Spleen (tissue), 11 donors: ENCODE measurements at regions not wholly inside any gene's neighbourhood (a gene's known extent, or its start where the extent isn't known, plus 50 kb on each side); places are given as distances from the start of the nearest gene placed in this dataset.

ENCODE experiments used
- DNase-seq: peaks from one replicate; pipeline ENCODE4 v3.0.0-alpha.2; 2020
- H3K27ac ChIP-seq, 8 donors: fragments of 200-600 bp; sonication (generic) in 7 of 8; 1 replicate in 4 of 8; 2 replicates in 4 of 8; pipeline versions ENCODE4 v1.5.0 to v1.8.0; 2016 to 2021; ENCODE audit warnings: inconsistent platforms in 4 of 8, mild to moderate bottlenecking in 4 of 8, moderate library complexity in 1 of 8
- H3K27me3 ChIP-seq, 7 donors: fragments of 200-600 bp; sonication (generic) in 6 of 7; replicated peaks in 1 of 7; 1 replicate in 4 of 7; 2 replicates in 3 of 7; pipeline versions ENCODE4 v1.5.0 to v1.8.0; 2016 to 2021; ENCODE audit warnings: inconsistent platforms in 3 of 7, mild to moderate bottlenecking in 1 of 7
- H3K36me3 ChIP-seq, 6 donors: fragments of 200-600 bp; sonication (generic) in 5 of 6; 1 replicate in 4 of 6; 2 replicates in 2 of 6; pipeline versions ENCODE4 v1.5.0 to v1.8.0; 2016 to 2021; ENCODE audit warnings: inconsistent platforms in 2 of 6
- H3K4me1 ChIP-seq, 6 donors: fragments of 200-600 bp; sonication (generic) in 5 of 6; 1 replicate in 3 of 6; 2 replicates in 3 of 6; pipeline versions ENCODE4 v1.5.0 to v1.8.0; 2016 to 2021; ENCODE audit warnings: inconsistent platforms in 3 of 6
- H3K4me3 ChIP-seq, 8 donors: fragments of 200-600 bp; sonication (generic) in 7 of 8; 1 replicate in 4 of 8; 2 replicates in 4 of 8; pipeline versions ENCODE4 v1.5.0 to v1.8.0; 2016 to 2021; ENCODE audit warnings: inconsistent platforms in 4 of 8, mild to moderate bottlenecking in 4 of 8, moderate library complexity in 2 of 8
- H3K9me3 ChIP-seq, 8 donors: fragments of 200-600 bp; sonication (generic) in 7 of 8; 1 replicate in 4 of 8; 2 replicates in 4 of 8; pipeline versions ENCODE4 v1.5.0 to v1.8.0; 2016 to 2021; ENCODE audit warnings: inconsistent platforms in 4 of 8
- POLR2A ChIP-seq, 3 donors: fragments of 450-650 bp; IDR thresholded peaks; one replicate each; pipeline ENCODE4 v1.5.1; 2017; ENCODE audit warnings: antibody characterized with exemption in 3 of 3, mild to moderate bottlenecking in 1 of 3
- POLR2AphosphoS5 ChIP-seq, 3 donors: sonication (generic); formaldehyde crosslinking; IDR thresholded peaks; one replicate each; pipeline ENCODE4 v1.5.1; 2017; ENCODE audit warnings: antibody characterized with exemption in 3 of 3
- WGBS, 5 donors: extraction: QIAGEN DNeasy Blood & Tissue Kit in 3 of 5; methylation state at CpG; one replicate each; pipeline versions ENCODE4 v1.1.5 to v1.1.7; 2013 to 2018; 5-methylcytosine and 5-hydroxymethylcytosine counted together
- intact Hi-C: fragments of 100-400 bp; cut with DNase I; formaldehyde crosslinking; loops from one replicate; pipeline ENCODE4 v1.15.0; 2023; ENCODE audit warnings: low total_unique reads
- TF ChIP-seq, protein P1 (sequence below), 11 experiments: fragments of 200-600 bp in 7 of 11; fragments of 450-650 bp in 4 of 11; sonication (generic) in 4 of 11; IDR thresholded peaks in 8 of 11; conservative IDR thresholded peaks in 3 of 11; 1 replicate in 7 of 11; 2 replicates in 4 of 11; pipeline versions ENCODE4 v1.4.0 to v1.8.0; 2016 to 2021; ENCODE audit warnings: antibody characterized with exemption in 11 of 11, inconsistent platforms in 4 of 11, mild to moderate bottlenecking in 1 of 11
- donor health status: healthy with polysubstance abuse.
- donor health status: DM: no; HTN: no; CAD: no; lungs with moderate emphysema.
- donor health status: DM: no; HTN: no; CAD: no.
- donor health status: Bipolar disorder and iron deficiency.
- donor health status: healthy.
- donor health status: DM: no; HTN: no; CAD: no.
- donor health status: DM: yes; HTN: yes; CAD: no.

DNA sequence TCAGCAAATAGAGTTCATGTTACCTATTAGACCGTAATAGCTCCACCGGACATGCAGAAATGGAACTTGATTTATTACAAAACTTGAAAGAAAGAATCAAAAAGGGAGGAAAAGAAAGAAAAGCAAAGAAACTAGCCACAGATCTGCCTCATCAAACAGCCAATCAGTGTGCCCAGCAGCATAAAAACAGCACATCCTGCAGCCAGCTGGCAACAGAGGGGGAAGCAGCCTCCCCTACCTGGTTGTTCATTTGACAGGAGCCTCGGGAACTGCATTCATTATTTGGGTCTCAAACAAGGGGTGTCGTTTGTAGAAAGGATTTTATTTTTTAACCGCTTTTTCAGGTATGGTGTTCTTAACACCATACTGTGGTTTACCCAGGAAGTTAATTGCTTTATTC lies 181.5 kb upstream of the TOPAZ1 start:
- no peak for DNase-seq
- peaks cover 0 to 28% (median 9%) of the 10 kb centered on the region in 6 donors for H3K4me1 ChIP-seq
- WGBS, 5 donors = 56 to 72% (median 67%) methylated on average over 5 of the region's 5 CpGs
- intact Hi-C loops = no loop called here
- H3K4me3 ChIP-seq = no peak overlapping the region
- TF ChIP-seq, protein P1, sequence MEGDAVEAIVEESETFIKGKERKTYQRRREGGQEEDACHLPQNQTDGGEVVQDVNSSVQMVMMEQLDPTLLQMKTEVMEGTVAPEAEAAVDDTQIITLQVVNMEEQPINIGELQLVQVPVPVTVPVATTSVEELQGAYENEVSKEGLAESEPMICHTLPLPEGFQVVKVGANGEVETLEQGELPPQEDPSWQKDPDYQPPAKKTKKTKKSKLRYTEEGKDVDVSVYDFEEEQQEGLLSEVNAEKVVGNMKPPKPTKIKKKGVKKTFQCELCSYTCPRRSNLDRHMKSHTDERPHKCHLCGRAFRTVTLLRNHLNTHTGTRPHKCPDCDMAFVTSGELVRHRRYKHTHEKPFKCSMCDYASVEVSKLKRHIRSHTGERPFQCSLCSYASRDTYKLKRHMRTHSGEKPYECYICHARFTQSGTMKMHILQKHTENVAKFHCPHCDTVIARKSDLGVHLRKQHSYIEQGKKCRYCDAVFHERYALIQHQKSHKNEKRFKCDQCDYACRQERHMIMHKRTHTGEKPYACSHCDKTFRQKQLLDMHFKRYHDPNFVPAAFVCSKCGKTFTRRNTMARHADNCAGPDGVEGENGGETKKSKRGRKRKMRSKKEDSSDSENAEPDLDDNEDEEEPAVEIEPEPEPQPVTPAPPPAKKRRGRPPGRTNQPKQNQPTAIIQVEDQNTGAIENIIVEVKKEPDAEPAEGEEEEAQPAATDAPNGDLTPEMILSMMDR (IDR thresholded peaks at IDR 0.05 in 8 of 11, conservative IDR thresholded peaks at IDR 0.05 in 3 of 11) = no peak
- TF ChIP-seq POLR2AphosphoS5 (IDR thresholded peaks at IDR 0.05) (no peak), POLR2A (IDR thresholded peaks at IDR 0.05) (no peak)
- no peaks in the 10 kb centered on the region for H3K9me3 ChIP-seq
- no peaks in the 10 kb centered on the region for H3K36me3 ChIP-seq
- no peak overlapping the region for H3K27ac ChIP-seq
- H3K27me3 ChIP-seq = peaks cover 0 to 37% (median 0%) of the 10 kb centered on the region in 7 donors

DNA sequence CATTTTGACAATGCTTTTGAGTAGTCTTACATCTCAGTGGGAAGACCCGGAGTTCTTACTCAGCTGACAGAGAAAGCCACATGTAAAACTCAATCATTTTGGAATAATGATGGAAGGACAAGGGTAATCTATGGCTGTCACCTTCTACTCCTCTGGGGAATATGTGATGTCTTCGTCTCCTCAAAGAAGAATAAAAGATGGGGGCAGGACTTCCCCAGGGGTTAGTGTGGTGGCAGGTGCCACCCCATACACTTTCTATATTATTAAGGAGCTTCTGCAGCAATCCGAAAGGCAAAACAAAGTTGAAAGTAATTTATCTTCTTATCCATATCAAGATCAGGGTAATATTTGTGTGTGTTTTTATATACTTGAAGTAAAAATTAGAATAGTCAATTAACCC lies 180.4 kb upstream of the TOPAZ1 start:
- DNase-seq = no peak
- WGBS, 5 donors = 61 to 74% (median 67%) methylated on average over 3 of the region's 3 CpGs
- intact Hi-C loops = no loop called here

DNA sequence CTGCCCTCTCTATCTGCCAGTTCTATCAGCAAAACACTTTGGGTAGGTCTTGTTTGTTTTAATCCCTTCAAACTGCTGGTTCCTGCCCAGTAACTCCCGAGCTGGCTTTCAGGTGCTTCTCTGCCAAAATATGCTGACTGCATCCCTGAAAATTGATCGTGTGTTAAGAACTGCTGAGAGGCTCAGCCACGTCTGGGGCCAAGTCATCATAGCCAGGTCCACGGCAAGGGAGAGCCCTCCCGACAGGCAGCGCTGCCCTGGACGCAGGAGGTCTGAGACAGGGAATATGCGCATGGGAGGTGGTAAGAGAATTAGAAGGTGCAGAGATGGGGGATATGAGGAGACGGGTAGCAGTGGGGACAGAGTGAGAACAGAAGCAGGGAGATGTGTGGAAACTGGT lies 179.7 kb upstream of the TOPAZ1 start:
- TF ChIP-seq POLR2AphosphoS5 (IDR thresholded peaks at IDR 0.05) (no peak), POLR2A (IDR thresholded peaks at IDR 0.05) (no peak)
- TF ChIP-seq, protein P1 (IDR thresholded peaks at IDR 0.05 in 8 of 11, conservative IDR thresholded peaks at IDR 0.05 in 3 of 11) = no peak
- Histone ChIP-seq H3K36me3 (no peaks in the 10 kb centered on the region), H3K4me1 (peaks cover 0 to 28% (median 9%) of the 10 kb centered on the region in 6 donors), H3K27ac (no peak overlapping the region), H3K27me3 (peaks cover 0 to 34% (median 0%) of the 10 kb centered on the region in 7 donors), H3K4me3 (no peak overlapping the region), H3K9me3 (no peaks in the 10 kb centered on the region)
- 53 to 79% (median 76%) methylated on average over 9 of the region's 9 CpGs for WGBS, 5 donors
- DNase-seq = no peak
- intact Hi-C loops = no loop called here

More for the DNA sequence above, 180.4 kb upstream of the TOPAZ1 start:
- Histone ChIP-seq H3K27me3 (peaks cover 0 to 37% (median 0%) of the 10 kb centered on the region in 7 donors), H3K9me3 (no peaks in the 10 kb centered on the region), H3K4me3 (no peak overlapping the region), H3K36me3 (no peaks in the 10 kb centered on the region), H3K27ac (no peak overlapping the region), H3K4me1 (peaks cover 0 to 28% (median 9%) of the 10 kb centered on the region in 6 donors)
- TF ChIP-seq, protein P1 (IDR thresholded peaks at IDR 0.05 in 8 of 11, conservative IDR thresholded peaks at IDR 0.05 in 3 of 11) = no peak
- no peak for TF ChIP-seq POLR2A (IDR thresholded peaks at IDR 0.05)
- no peak for TF ChIP-seq POLR2AphosphoS5 (IDR thresholded peaks at IDR 0.05)

DNA sequence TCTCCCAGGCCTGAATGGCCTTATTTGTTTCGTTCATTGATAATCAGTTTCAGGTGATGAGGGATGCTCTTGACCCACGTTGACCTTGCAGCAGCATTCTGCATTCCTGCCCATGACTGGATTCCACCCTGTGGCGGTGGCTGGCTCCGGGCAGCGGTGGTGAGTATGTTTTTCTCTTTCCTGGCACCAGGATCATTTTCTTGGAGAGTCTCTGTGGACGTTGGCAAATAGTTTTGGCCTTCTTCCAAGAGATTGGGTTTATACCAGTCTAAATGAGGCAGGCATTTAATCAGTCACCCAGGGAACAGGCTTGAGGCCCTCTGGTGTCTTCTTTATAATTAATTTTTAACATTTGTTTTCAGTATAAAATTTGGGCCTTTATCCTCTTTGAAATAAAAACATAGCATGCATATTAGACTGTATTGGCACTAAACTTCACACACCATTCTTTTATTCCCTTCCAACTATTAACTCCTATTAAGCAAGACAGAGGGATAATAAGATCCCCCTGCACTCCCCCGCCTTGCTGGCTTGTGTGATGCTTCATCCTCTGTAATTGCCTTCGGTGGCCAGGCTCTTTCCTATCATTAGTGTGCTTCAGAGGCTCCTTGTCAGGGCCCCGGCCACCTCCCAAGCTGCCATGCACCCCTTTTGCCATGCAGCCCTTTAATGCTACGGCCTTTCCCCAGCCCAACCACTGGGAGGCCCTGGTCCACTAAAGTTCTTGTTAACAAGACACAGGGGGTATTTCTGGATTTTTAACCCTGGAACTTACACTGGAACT lies 176.2 kb upstream of the TOPAZ1 start:
- DNase-seq = no peak
- H3K27ac ChIP-seq = no peak overlapping the region
- H3K4me1 ChIP-seq = peaks cover 0 to under 1% (median 0%) of the 10 kb centered on the region in 6 donors
- H3K36me3 ChIP-seq = no peaks in the 10 kb centered on the region
- TF ChIP-seq POLR2AphosphoS5 (IDR thresholded peaks at IDR 0.05) = no peak
- no peak for TF ChIP-seq POLR2A (IDR thresholded peaks at IDR 0.05)
- TF ChIP-seq, protein P1 (IDR thresholded peaks at IDR 0.05 in 8 of 11, conservative IDR thresholded peaks at IDR 0.05 in 3 of 11) = no peak
- WGBS, 5 donors = 73 to 86% (median 81%) methylated on average over 10 of the region's 10 CpGs
- H3K4me3 ChIP-seq = no peak overlapping the region
- H3K27me3 ChIP-seq = peaks cover 0 to 21% (median 0%) of the 10 kb centered on the region in 7 donors
- H3K9me3 ChIP-seq = no peaks in the 10 kb centered on the region
- intact Hi-C loops = no loop called here
